IgD-negative memory B cell (primary cell): ENCODE measurements at regions not wholly inside any gene's neighbourhood (a gene's known extent, or its start where the extent isn't known, plus 50 kb on each side); places are given as distances from the start of the nearest gene placed in this dataset.
"Not testable (repeated sequence)": the region's sequence is repeated elsewhere in the genome, so short reads cannot be mapped to it uniquely, and the experiment has no call there.

Experiments used
- H3K27ac Mint-ChIP-seq, 3 donors: one replicate each; pipeline ENCODE4 v1.8.0; 2020 to 2022; ENCODE audit warnings: mild to moderate bottlenecking in 3 of 3, mixed read lengths in 3 of 3, moderate library complexity in 1 of 3
- H3K27me3 Mint-ChIP-seq: one replicate; pipeline ENCODE4 v1.8.0; 2021; ENCODE audit warnings: mixed read lengths
- H3K36me3 Mint-ChIP-seq: one replicate; pipeline ENCODE4 v1.8.0; 2020; ENCODE audit warnings: mild to moderate bottlenecking, mixed read lengths
- H3K4me1 Mint-ChIP-seq, 3 donors: one replicate each; pipeline ENCODE4 v1.8.0; 2020 to 2022; ENCODE audit warnings: mixed read lengths in 3 of 3, mild to moderate bottlenecking in 1 of 3
- H3K4me3 Mint-ChIP-seq, 4 donors: one replicate each; pipeline ENCODE4 v1.8.0; 2020 to 2022; ENCODE audit warnings: mild to moderate bottlenecking in 4 of 4, mixed read lengths in 4 of 4, moderate library complexity in 3 of 4
- H3K9me3 Mint-ChIP-seq, 3 donors: one replicate each; pipeline ENCODE4 v1.8.0; 2020 to 2021; ENCODE audit warnings: mixed read lengths in 3 of 3, mild to moderate bottlenecking in 1 of 3

DNA sequence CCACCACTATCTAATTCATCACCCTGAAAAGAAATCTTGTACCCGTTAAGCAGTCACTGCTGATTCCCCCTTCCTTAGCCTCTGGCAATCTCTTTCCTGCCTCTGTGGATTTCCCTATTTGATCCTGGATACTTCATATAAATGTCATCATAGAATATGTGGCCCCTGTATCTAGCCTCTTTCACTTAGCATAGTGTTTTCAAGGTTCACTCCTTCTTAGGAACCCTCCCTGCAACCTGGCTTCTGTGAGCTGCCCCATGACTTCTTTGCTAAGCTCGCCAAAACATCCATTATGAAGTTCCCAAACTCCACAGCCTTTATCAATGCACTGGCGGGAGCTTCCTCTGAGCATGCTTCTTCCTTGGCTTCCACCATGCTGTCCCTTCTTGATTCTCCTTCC, 70.8 kb upstream of the PDZD8 start:
- Mint-ChIP-seq H3K27ac (no peak overlapping the region), H3K4me3 (no peak overlapping the region), H3K27me3 (peaks cover 9% of the 10 kb centered on the region)

DNA sequence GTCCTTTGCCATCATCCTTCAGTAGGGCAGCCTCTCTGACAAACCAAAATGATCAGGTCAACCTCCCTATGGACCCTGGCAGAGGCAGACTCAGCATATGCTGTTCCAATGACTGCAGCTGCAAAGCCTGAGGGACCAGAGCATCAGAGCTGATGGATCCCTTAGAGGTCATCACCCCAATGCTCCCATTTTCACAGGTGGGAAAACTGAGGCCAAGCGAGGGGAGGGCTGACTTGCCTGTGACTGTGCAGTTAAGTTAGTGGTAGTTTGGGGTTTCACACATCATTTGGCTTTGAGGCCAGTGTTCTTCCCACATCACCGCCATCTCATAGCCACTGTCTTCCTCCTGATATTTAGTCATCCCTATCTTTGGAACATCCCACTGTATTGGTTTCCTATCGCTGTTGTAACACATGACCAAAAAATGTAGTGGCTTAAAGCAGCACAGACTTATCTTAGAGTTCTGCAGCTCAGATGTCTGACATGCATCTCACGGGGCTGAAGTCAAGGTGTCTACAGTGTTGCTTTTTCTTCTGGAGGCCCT, 69.3 kb upstream of the PDZD8 start:
- peaks cover 14% of the 10 kb centered on the region for H3K27me3 Mint-ChIP-seq
- H3K4me3 Mint-ChIP-seq, result no peak overlapping the region
- peaks cover 9 to 18% (median 13%) of the 10 kb centered on the region in 3 donors for H3K9me3 Mint-ChIP-seq
- H3K4me1 Mint-ChIP-seq, result peaks cover 0 to 2% (median 1%) of the 10 kb centered on the region in 3 donors
- H3K36me3 Mint-ChIP-seq, result no peaks in the 10 kb centered on the region
- H3K27ac Mint-ChIP-seq, result no peak overlapping the region

More for the DNA sequence above, 70.8 kb upstream of the PDZD8 start:
- H3K36me3 Mint-ChIP-seq, result no peaks in the 10 kb centered on the region
- H3K9me3 Mint-ChIP-seq, result peaks cover 9 to 24% (median 13%) of the 10 kb centered on the region in 3 donors
- peaks cover 0 to 2% (median 1%) of the 10 kb centered on the region in 3 donors for H3K4me1 Mint-ChIP-seq

DNA sequence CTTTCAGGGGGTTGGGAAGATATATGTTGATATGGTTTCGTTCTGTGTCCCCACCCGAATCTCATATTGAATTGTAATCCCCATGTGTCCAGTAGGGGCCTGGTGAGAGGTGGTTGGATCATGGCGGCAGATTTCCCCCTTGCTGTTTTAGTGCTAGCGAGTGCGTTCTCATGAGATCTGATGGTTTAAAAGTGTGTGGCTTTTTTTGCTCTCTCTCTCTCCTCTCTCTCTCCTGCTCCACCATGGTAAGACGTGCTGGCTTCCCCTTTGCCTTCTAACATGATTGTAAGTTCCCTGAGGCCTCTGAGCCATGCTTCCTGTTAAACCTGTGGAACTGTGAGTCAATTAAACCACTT, 68.4 kb upstream of the PDZD8 start:
- Mint-ChIP-seq H3K9me3 (peaks cover 9 to 16% (median 13%) of the 10 kb centered on the region in 3 donors), H3K4me1 (peaks cover 0 to 2% (median 1%) of the 10 kb centered on the region in 3 donors), H3K27ac (no peak overlapping the region), H3K4me3 (no peak overlapping the region), H3K36me3 (no peaks in the 10 kb centered on the region), H3K27me3 (peaks cover 14% of the 10 kb centered on the region)

DNA sequence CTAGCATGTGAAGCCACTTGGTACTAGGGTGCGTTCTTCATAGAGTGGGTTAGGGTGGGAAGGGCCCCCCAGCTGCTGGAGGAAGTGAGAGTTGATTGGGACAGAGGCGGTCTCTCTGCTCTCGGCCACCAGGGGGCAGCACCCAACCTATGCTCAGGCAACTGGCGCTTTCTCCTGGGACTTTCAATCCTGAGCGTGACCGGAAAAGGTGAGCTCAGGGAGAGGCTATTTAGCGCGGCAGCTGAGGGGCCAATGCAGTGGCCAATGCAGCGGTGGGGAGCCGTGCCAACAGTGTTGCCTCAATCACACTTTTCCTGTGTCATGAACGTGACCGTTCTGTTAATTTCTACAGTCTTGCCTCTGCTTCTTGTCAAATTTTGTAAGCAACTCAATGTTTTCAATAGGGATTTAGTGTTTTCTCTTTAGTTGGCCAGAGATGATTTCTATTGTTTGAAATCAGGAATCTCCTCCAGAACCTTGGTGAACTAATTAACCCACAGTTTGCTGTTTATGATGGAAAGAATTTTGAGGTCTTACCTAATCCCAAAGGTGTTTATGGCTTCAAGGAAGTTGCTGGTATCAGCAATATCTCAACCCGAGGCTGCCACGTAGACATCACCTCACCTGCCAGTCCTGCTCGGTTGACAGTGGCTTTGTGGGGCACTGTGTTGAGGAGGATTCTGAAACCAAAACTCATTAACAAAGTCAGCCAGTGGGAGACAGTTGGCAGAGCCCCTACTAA, 67.9 kb upstream of the PDZD8 start:
- H3K27me3 Mint-ChIP-seq, result peaks cover 14% of the 10 kb centered on the region

DNA sequence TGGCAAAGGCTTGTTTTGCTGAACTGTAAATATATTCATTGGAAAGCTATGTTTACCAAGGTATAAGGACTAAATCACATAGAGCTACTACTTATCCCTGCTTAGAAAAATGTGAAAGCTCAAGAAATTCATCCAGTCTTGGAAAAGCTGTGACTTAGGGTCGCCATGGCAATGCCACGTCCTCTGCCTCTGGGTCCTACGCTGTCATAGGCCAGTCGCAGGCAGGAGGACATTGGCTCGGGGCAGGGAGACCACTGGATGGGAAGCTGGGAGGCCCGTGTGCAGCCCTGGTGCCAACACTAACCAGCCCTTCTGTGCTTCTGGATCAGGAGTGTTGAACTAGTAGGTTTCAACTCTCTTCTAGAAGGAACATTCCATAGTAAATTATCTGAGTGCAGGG, 67.3 kb upstream of the PDZD8 start:
- H3K36me3 Mint-ChIP-seq, result no peaks in the 10 kb centered on the region
- H3K4me1 Mint-ChIP-seq, result peaks cover 0 to 2% (median 1%) of the 10 kb centered on the region in 3 donors
- H3K9me3 Mint-ChIP-seq, result peaks cover 7 to 16% (median 8%) of the 10 kb centered on the region in 3 donors
- no peak overlapping the region for H3K27ac Mint-ChIP-seq
- H3K4me3 Mint-ChIP-seq, result no peak overlapping the region
- H3K27me3 Mint-ChIP-seq, result peaks cover 14% of the 10 kb centered on the region

More for the DNA sequence above, 67.9 kb upstream of the PDZD8 start:
- Mint-ChIP-seq H3K9me3 (peaks cover 7 to 16% (median 11%) of the 10 kb centered on the region in 3 donors), H3K27ac (no peak overlapping the region), H3K36me3 (no peaks in the 10 kb centered on the region), H3K4me1 (peaks cover 0 to 2% (median 1%) of the 10 kb centered on the region in 3 donors), H3K4me3 (no peak overlapping the region)

DNA sequence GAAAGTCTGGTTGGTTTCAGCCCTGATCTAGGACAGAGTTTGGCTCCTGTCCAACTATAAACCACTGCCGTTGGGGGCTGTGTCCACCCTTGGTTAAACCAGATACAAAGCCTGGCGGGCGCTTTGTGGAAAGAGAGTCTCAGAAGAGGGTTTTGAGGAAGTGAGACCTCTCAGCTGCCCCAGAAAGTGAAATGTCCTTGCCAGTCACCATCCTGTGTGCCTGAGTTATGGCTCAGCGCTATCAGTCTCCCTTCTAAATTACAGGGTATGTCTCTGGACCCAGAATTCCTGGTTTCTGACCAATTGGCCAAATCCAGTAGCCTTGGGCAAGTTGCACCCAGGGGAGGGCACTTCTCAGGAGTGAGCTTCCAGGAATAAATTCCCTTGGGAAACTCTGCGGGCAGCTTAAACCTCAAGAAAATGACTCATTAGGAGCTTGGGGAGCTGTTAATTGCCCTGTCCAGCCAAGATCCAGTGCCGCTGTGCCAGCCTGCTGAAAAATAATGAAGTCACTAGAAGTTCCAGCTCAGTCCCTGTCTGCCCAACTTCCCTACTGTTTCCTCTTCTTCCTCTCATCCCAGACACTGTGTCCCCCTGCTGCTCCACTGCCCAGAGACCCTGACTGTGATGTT, 66.7 kb upstream of the PDZD8 start:
- H3K27me3 Mint-ChIP-seq, result peaks cover 14% of the 10 kb centered on the region
- peaks cover 0 to 2% (median 1%) of the 10 kb centered on the region in 3 donors for H3K4me1 Mint-ChIP-seq
- no peak overlapping the region for H3K27ac Mint-ChIP-seq
- no peaks in the 10 kb centered on the region for H3K36me3 Mint-ChIP-seq
- H3K4me3 Mint-ChIP-seq, result no peak overlapping the region
- peaks cover 7 to 16% (median 8%) of the 10 kb centered on the region in 3 donors for H3K9me3 Mint-ChIP-seq

DNA sequence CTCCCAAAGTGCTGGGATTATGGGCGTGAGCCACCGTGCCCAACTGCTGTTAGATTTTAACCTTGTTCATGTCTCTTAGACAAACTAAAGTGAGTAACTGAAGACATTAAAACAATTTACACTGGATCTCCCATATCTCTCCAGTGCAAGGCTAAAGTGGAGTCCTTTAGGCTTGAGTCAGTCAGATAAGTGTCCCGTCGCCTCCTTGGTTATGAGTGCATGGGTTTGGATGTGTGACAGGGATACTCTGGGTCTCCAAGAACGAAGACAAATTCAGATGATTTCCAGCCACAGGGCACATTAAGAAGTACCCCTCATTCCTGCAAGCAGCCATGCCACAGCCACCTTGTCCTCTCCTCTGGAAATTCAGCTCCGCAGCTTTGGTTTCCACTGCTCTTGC, 66.1 kb upstream of the PDZD8 start:
- Mint-ChIP-seq H3K9me3 (peaks cover 7 to 15% (median 7%) of the 10 kb centered on the region in 3 donors), H3K4me3 (no peak overlapping the region), H3K27ac (no peak overlapping the region), H3K27me3 (peaks cover 13% of the 10 kb centered on the region), H3K4me1 (peaks cover 0 to 2% (median 1%) of the 10 kb centered on the region in 3 donors), H3K36me3 (no peaks in the 10 kb centered on the region)

DNA sequence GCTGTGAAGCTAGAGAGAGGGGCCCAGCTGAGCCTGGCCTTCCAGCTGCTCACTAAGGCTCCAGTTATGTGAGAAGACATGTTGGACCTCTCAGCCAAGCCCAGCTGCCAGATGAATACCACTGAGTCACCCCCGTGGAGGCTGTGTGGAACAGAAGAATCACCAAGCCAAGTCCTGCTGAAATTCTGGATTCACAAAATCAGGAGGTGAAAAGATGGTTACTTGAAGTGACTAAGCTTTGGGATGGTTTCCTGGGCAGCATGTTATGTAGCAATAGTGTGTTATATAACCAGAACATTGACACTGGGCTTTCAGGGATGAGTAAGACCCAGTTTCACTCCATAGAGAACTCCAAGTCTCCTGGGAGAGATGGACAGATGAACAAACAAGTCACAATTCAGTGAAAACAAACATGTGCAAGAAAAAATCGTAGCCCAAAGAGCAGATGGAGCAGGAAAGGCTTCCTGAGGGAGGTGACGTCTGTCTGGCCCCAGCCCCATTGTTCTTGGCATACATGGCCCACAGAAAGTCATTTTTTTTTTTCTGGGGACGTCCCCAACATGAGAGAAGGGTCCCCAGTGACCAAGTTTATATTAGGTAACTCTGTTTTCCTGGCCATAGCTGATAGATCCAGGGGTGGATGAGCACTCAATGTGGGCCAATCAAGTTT, 64.1 kb upstream of the PDZD8 start:
- Mint-ChIP-seq H3K9me3 (no peaks in the 10 kb centered on the region), H3K27me3 (peaks cover 10% of the 10 kb centered on the region), H3K4me1 (peaks cover 0 to 2% (median 1%) of the 10 kb centered on the region in 3 donors), H3K4me3 (no peak overlapping the region), H3K27ac (no peak overlapping the region), H3K36me3 (no peaks in the 10 kb centered on the region)

DNA sequence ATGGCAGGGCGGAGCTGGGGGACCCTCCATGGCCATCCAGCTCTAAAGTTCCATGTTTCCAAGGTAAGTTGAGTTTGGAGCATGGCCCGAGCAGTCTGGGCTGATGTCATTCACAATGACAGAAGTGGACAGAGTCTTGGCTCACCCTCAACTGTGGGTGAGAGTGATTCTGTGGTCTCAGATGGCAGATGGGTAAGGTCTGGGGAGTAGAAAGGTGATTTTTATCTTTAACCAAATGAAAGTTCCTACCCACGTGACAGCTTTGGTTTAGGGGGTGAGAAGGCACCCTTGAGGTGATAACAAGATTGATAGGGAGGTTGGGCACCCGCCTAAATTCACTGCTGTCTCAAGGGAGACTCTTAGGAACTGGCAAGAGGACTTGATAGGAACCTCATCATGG, 57.6 kb upstream of the PDZD8 start:
- Mint-ChIP-seq H3K27me3 (peaks cover 13% of the 10 kb centered on the region), H3K36me3 (no peaks in the 10 kb centered on the region), H3K27ac (no peak overlapping the region), H3K9me3 (no peaks in the 10 kb centered on the region), H3K4me1 (peaks cover 0 to 1% (median 0%) of the 10 kb centered on the region in 3 donors), H3K4me3 (no peak overlapping the region)

DNA sequence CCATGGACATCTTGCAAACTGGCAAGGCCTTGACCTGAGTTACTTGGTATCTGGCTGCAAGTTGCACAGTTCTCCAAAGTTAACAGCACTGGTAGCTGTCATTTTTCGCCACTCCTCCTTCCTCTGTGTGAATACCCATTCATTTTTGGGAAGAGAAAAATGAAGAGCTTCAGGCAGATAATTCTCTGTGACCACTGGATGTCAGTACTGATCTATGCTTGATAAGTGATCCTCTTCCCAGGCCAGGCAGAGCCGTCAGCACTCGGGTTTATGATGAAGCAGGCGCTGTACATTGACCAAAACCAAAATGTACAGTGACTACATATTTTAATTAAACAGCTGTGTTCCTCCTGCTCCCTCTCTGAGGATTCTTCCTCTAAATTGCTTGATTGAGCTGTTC, 55.9 kb upstream of the PDZD8 start:
- Mint-ChIP-seq H3K27me3 (peaks cover 13% of the 10 kb centered on the region), H3K4me1 (peaks cover 0 to 1% (median 0%) of the 10 kb centered on the region in 3 donors), H3K4me3 (no peak overlapping the region), H3K9me3 (no peaks in the 10 kb centered on the region), H3K36me3 (no peaks in the 10 kb centered on the region), H3K27ac (no peak overlapping the region)

DNA sequence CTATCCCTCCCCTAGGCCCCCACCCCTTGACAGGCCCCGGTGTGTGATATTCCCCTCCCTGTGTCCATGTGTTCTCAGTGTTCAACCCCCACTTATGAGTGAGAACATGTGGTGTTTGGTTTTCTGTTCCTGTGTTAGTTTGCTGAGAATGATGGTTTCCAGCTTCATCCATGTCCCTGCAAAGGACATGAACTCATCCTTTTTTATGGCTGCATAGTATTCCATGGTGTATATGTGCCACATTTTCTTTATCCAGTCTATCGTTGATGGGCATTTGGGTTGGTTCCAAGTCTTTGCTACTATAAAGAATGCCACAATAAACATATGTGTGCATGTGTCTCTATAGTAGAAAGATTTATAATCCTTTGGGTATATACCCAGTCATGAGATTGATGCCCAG, 55.3 kb upstream of the PDZD8 start:
- not testable (repeated sequence) for H3K27ac Mint-ChIP-seq, H3K4me1 Mint-ChIP-seq, H3K9me3 Mint-ChIP-seq, H3K36me3 Mint-ChIP-seq, H3K4me3 Mint-ChIP-seq
- H3K27me3 Mint-ChIP-seq, result peaks cover 13% of the 10 kb centered on the region

DNA sequence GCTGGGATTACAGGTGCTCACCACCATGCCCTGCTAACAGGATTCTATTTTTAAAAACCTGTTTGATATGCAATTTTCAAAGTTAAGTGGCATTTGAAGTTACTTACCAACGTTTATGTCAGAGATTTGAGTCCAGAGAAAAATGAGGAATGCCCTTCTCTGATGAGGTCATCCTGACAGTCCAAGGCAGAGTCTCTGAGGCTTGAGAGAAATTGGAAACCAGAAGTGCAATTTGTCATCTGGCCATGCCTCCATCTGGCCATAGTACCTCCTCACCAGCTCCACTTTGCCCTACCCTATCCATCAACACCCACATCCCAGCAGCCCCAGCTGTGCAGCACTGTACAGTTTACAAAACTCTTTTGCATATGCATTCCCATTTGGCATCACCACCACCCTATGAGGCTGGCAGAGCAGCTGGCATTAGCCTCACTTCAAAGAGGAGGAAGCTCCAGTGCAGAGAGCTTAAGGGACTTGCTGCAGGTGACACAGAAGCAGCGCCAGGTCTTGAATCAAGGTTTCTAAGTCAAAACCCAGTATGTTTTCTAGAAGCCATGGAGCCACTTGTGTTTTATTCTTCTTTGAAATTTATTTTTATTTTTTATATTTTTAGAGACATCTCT, 54.5 kb upstream of the PDZD8 start:
- Mint-ChIP-seq H3K9me3 (no peaks in the 10 kb centered on the region), H3K4me1 (peaks cover 0 to 1% (median 0%) of the 10 kb centered on the region in 3 donors), H3K4me3 (no peak overlapping the region), H3K27ac (no peak overlapping the region), H3K36me3 (no peaks in the 10 kb centered on the region), H3K27me3 (peaks cover 12% of the 10 kb centered on the region)

DNA sequence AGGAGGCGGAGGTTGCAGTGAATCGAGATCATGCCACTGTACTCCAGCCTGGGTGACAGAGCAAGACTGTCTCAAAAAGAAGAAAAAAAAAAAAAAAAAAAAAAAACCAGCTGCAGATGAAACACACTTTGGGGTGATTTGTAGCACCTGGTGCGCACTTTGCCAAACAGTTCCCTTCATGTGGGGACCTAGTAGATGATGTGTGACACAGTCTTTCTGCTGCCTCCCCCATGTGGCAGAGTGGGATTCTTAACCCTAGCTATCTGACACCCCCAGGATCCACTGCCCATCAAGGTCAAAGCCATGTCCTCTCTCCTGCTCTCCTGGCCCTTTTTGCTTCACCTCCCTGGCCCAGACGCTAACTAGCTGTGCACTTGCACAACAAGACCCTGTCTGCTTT, 52.1 kb upstream of the PDZD8 start:
- no peak overlapping the region for H3K4me3 Mint-ChIP-seq
- peaks cover 0 to 1% (median 0%) of the 10 kb centered on the region in 3 donors for H3K4me1 Mint-ChIP-seq
- no peak overlapping the region for H3K27ac Mint-ChIP-seq
- H3K27me3 Mint-ChIP-seq, result peaks cover 5% of the 10 kb centered on the region
- H3K9me3 Mint-ChIP-seq, result peaks cover 0 to 2% (median 0%) of the 10 kb centered on the region in 3 donors
- no peaks in the 10 kb centered on the region for H3K36me3 Mint-ChIP-seq

DNA sequence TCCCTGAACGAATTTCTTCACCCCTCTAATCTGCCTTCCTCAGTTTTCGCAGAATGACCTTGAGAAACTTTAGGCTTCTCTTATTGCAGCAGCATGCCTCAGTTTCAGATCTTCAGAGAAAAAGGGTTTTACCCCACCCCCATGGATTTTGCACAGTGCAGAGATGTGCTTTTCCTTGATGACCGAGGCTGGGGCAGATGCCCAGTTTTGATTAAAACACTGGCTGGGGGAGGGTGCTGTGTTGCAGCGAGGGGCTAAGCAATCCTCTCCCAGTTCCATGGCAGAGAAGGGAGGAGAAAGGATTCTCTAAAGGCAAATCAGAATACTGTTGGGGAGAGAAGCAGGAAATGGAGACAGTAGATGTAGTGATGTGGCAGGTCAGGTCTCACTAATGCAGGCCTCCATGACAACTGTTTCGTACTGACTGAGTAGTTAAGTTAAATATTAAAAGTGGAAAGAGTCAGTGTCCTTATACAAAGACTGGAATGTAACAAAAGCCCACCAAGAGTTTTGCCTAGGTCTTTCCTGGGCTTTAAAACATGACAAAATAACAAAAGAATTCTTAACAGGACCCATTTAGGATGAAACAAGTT, 50.8 kb upstream of the PDZD8 start:
- Mint-ChIP-seq H3K27me3 (peaks cover 1% of the 10 kb centered on the region), H3K9me3 (peaks cover 0 to 3% (median 2%) of the 10 kb centered on the region in 3 donors), H3K4me3 (no peak overlapping the region), H3K27ac (no peak overlapping the region), H3K4me1 (peaks cover 0 to 1% (median 0%) of the 10 kb centered on the region in 3 donors), H3K36me3 (no peaks in the 10 kb centered on the region)
